C4-2B (cell line): ENCODE measurements at regions not wholly inside any gene's neighbourhood (a gene's known extent, or its start where the extent isn't known, plus 50 kb on each side); places are given as distances from the start of the nearest gene placed in this dataset.

Experiments
- CTCF ChIP-seq: fragments of 450-650 bp; conservative IDR thresholded peaks from 2 replicates; pipeline ENCODE4 v1.5.1; 2017; ENCODE audit warnings: mild to moderate bottlenecking
- ZFX ChIP-seq: fragments of 450-650 bp; IDR thresholded peaks from 2 replicates; pipeline ENCODE4 v1.6.1; 2017

- TF ChIP-seq CTCF (no peak), ZFX (no peak)
Observed at GRCh38 chr12:129961856-129962255, 58.0 kb upstream of the TMEM132D start.
